Right kidney (tissue), 1 donor: ENCODE measurements at regions not wholly inside any gene's neighbourhood (a gene's known extent, or its start where the extent isn't known, plus 50 kb on each side); places are given as distances from the start of the nearest gene placed in this dataset.
"Not testable (repeated sequence)": the region's sequence is repeated elsewhere in the genome, so short reads cannot be mapped to it uniquely, and the experiment has no call there.

Experiments
- DNase-seq: peaks from one replicate; pipeline ENCODE4 v3.0.0-alpha.2; 2016

- DNase-seq, result not testable (repeated sequence)
Measured at GRCh38 chr10:93127642-93128215, 54.0 kb downstream of the CYP26A1 start.

GRCh38 chr10:93131986-93132385, 58.3 kb downstream of the CYP26A1 start:
- DNase-seq, result no peak

GRCh38 chr10:93138113-93138870, 64.6 kb downstream of the CYP26A1 start:
- DNase-seq, result no peak

- no peak for DNase-seq
Measured at GRCh38 chr10:93139059-93139655, 65.5 kb downstream of the CYP26A1 start.

GRCh38 chr10:93142534-93142933, 68.8 kb downstream of the CYP26A1 start:
- DNase-seq, result no peak

- no peak for DNase-seq
Measured at GRCh38 chr10:93143281-93143680, 69.6 kb downstream of the CYP26A1 start.

- no peak for DNase-seq
Measured at GRCh38 chr10:93146336-93146735, 72.6 kb downstream of the CYP26A1 start.

GRCh38 chr10:93147281-93147680, 73.6 kb downstream of the CYP26A1 start:
- DNase-seq, result no peak

- DNase-seq, result no peak
Measured at GRCh38 chr10:93148476-93148875, 74.8 kb downstream of the CYP26A1 start.

GRCh38 chr10:93149761-93150160, 76.1 kb downstream of the CYP26A1 start:
- no peak for DNase-seq

GRCh38 chr10:93150289-93150688, 76.6 kb downstream of the CYP26A1 start:
- DNase-seq, result no peak

GRCh38 chr10:93150990-93151547, 77.4 kb downstream of the CYP26A1 start:
- no peak for DNase-seq

- no peak for DNase-seq
Measured at GRCh38 chr10:93152136-93152535, 78.4 kb downstream of the CYP26A1 start.

GRCh38 chr10:93154531-93154930, 80.8 kb downstream of the CYP26A1 start:
- DNase-seq, result no peak

GRCh38 chr10:93160140-93160539, 86.4 kb downstream of the CYP26A1 start:
- DNase-seq, result no peak

GRCh38 chr10:93160829-93161228, 87.1 kb downstream of the CYP26A1 start:
- no peak for DNase-seq

GRCh38 chr10:93165367-93165766, 91.7 kb downstream of the CYP26A1 start:
- no peak for DNase-seq

- DNase-seq, result no peak
Measured at GRCh38 chr10:93166134-93166533, 92.4 kb downstream of the CYP26A1 start.

- DNase-seq, result no peak
Measured at GRCh38 chr10:93171837-93172236, 98.1 kb downstream of the CYP26A1 start.

GRCh38 chr10:93173967-93174845, 100.5 kb downstream of the CYP26A1 start:
- no peak for DNase-seq

GRCh38 chr10:93175490-93175889, 101.8 kb downstream of the CYP26A1 start:
- no peak for DNase-seq

- no peak for DNase-seq
Measured at GRCh38 chr10:93177511-93177910, 103.8 kb downstream of the CYP26A1 start.
